Neural progenitor cell (in vitro differentiated cells): ENCODE measurements at regions not wholly inside any gene's neighbourhood (a gene's known extent, or its start where the extent isn't known, plus 50 kb on each side); places are given as distances from the start of the nearest gene placed in this dataset.
A peak's percentile ranks its signal among the peaks of the same experiment; 100 is the strongest.

Experiments used
- DNase-seq: peaks from one replicate; pipeline ENCODE4 v3.0.0-alpha.2; 2016; ENCODE audit warnings: low spot score
- H2AFZ ChIP-seq: fragments of 200-600 bp; sonication (generic); replicated peaks from 2 replicates; pipeline ENCODE4 v1.6.1; 2016; ENCODE audit warnings: antibody characterized with exemption
- H3F3A ChIP-seq: fragments of 200-600 bp; sonication (generic); 2 replicates; pipeline ENCODE4 v1.6.1; 2016; ENCODE audit warnings: antibody characterized with exemption, low read depth
- H3K27ac ChIP-seq: fragments of 200-600 bp; sonication (generic); 2 replicates; pipeline ENCODE4 v1.5.1; 2016; ENCODE audit warnings: mild to moderate bottlenecking
- H3K27me3 ChIP-seq: fragments of 200-600 bp; sonication (generic); 2 replicates; pipeline ENCODE4 v1.6.1; 2016; ENCODE audit warnings: mild to moderate bottlenecking, moderate library complexity
- H3K36me3 ChIP-seq: fragments of 200-600 bp; sonication (generic); 2 replicates; pipeline ENCODE4 v1.5.1; 2016
- H3K4me1 ChIP-seq: fragments of 200-600 bp; sonication (generic); 2 replicates; pipeline ENCODE4 v1.6.1; 2016; ENCODE audit warnings: mixed run types
- H3K4me2 ChIP-seq: fragments of 200-600 bp; sonication (generic); 2 replicates; pipeline ENCODE4 v1.6.1; 2016
- H3K4me3 ChIP-seq: fragments of 200-600 bp; sonication (generic); 2 replicates; pipeline ENCODE4 v1.5.1; 2016
- H3K79me2 ChIP-seq: fragments of 200-600 bp; sonication (generic); 2 replicates; pipeline ENCODE4 v1.6.1; 2016; ENCODE audit warnings: low read depth
- H3K9ac ChIP-seq: fragments of 200-600 bp; sonication (generic); 2 replicates; pipeline ENCODE4 v1.6.1; 2016
- H3K9me3 ChIP-seq: fragments of 200-600 bp; sonication (generic); 2 replicates; pipeline ENCODE4 v1.5.1; 2016; ENCODE audit warnings: low read depth
- H4K20me1 ChIP-seq: fragments of 200-600 bp; sonication (generic); 2 replicates; pipeline ENCODE4 v1.6.1; 2016; ENCODE audit warnings: low read depth
- H3K27ac Mint-ChIP-seq: 3 replicates; pipeline ENCODE4 v1.8.0; 2021; ENCODE audit warnings: mixed read lengths
- H3K27me3 Mint-ChIP-seq: 2 replicates; pipeline ENCODE4 v1.8.0; 2022; ENCODE audit warnings: low read depth, mild to moderate bottlenecking, inconsistent platforms, moderate library complexity, mixed read lengths; ENCODE audit not compliant: insufficient read depth
- H3K36me3 Mint-ChIP-seq: 3 replicates; pipeline ENCODE4 v1.8.0; 2021; ENCODE audit warnings: mixed read lengths
- H3K4me1 Mint-ChIP-seq: 3 replicates; pipeline ENCODE4 v1.8.0; 2021; ENCODE audit warnings: mixed read lengths
- H3K4me3 Mint-ChIP-seq: 3 replicates; pipeline ENCODE4 v1.8.0; 2021; ENCODE audit warnings: mild to moderate bottlenecking, moderate library complexity, mixed read lengths
- H3K9me3 Mint-ChIP-seq: 3 replicates; pipeline ENCODE4 v1.8.0; 2020; ENCODE audit warnings: mixed read lengths
- CTCF ChIP-seq: fragments of 200-600 bp; sonication (generic); IDR thresholded peaks from 2 replicates; pipeline ENCODE4 v1.5.1; 2017; ENCODE audit warnings: antibody characterized with exemption, mild to moderate bottlenecking
- EZH2 ChIP-seq: fragments of 200-600 bp; sonication (generic); IDR thresholded peaks from 2 replicates; pipeline ENCODE4 v1.6.1; 2017; ENCODE audit warnings: antibody characterized with exemption, mild to moderate bottlenecking, moderate library complexity
- EZH2phosphoT487 ChIP-seq: fragments of 200-600 bp; sonication (generic); IDR thresholded peaks from 2 replicates; pipeline ENCODE4 v1.6.1; 2017; ENCODE audit warnings: antibody characterized with exemption

DNA sequence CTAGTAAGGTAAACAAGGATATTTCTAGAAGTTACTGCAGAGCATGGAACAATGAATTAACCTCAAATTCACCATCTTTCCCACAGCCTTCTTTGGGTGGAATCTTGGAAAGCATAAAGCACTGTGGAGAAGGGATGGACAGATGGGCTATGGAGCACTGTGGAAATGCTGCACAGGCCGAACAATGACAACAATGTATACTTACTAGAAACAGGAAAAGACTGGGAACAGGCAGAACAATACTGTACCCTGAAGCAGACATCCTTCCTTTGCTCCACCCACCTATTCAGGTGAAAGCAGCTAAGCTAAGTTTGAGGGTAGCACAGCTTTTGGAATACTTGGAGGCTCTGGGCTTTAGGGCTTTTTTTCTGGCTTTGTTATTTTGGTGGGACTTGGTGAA is 250.6 kb upstream of the KLF8 start:
- peaks cover 11% of the 10 kb centered on the region for H3K9me3 Mint-ChIP-seq
- Histone ChIP-seq H3K4me1 (no peaks in the 10 kb centered on the region), H3K9me3 (peaks cover 9% of the 10 kb centered on the region), H3K4me2 (no peak overlapping the region), H3K9ac (no peak overlapping the region), H2AFZ (no peak overlapping the region), H3F3A (no peaks in the 10 kb centered on the region), H3K4me3 (no peak overlapping the region), H3K27ac (no peak overlapping the region), H3K36me3 (no peaks in the 10 kb centered on the region), H3K27me3 (no peaks in the 10 kb centered on the region), H3K79me2 (no peaks in the 10 kb centered on the region), H4K20me1 (no peaks in the 10 kb centered on the region)
- H3K4me1 Mint-ChIP-seq: no peaks in the 10 kb centered on the region
- no peak for DNase-seq
- H3K27me3 Mint-ChIP-seq: no peaks in the 10 kb centered on the region
- H3K36me3 Mint-ChIP-seq: no peaks in the 10 kb centered on the region
- no peak overlapping the region for H3K4me3 Mint-ChIP-seq
- TF ChIP-seq CTCF: no peak
- TF ChIP-seq EZH2phosphoT487: no peak
- TF ChIP-seq EZH2: no peak
- no peak overlapping the region for H3K27ac Mint-ChIP-seq

DNA sequence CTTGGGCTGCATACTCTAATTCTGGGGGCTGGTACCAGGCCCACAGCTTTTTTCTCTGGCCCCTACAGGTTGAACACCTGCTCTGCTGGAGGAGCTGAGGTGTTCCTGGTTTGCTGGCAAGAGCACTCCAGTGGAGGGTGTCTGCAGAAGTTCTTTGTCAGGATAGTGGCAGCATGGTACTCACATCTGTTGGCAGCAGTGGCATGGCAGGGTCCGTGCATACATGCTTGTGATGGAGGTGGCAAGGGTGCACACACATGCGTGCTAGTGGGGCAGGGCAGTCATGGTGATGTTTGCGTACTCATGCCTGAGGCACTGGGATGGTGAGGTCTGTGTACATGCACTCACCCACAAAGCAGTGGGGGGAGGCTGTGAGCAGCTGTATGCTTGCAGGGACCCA is 235.5 kb upstream of the KLF8 start:
- no peak overlapping the region for H3K4me3 ChIP-seq
- H3K9ac ChIP-seq: no peak overlapping the region
- H3K27me3 ChIP-seq: no peaks in the 10 kb centered on the region
- H3K9me3 Mint-ChIP-seq: peaks cover 12% of the 10 kb centered on the region
- no peaks in the 10 kb centered on the region for H3K27me3 Mint-ChIP-seq
- no peak for DNase-seq
- no peaks in the 10 kb centered on the region for H4K20me1 ChIP-seq
- H3K79me2 ChIP-seq: no peaks in the 10 kb centered on the region
- no peaks in the 10 kb centered on the region for H3F3A ChIP-seq
- no peak overlapping the region for H2AFZ ChIP-seq
- H3K36me3 ChIP-seq: no peaks in the 10 kb centered on the region
- H3K27ac Mint-ChIP-seq: no peak overlapping the region
- no peak overlapping the region for H3K27ac ChIP-seq
- no peaks in the 10 kb centered on the region for H3K36me3 Mint-ChIP-seq
- no peak for TF ChIP-seq EZH2
- no peak for TF ChIP-seq CTCF
- no peak for TF ChIP-seq EZH2phosphoT487
- no peak overlapping the region for H3K4me2 ChIP-seq
- H3K4me1 ChIP-seq: no peaks in the 10 kb centered on the region
- H3K4me1 Mint-ChIP-seq: no peaks in the 10 kb centered on the region
- H3K9me3 ChIP-seq: peaks cover 4% of the 10 kb centered on the region
- no peak overlapping the region for H3K4me3 Mint-ChIP-seq

DNA sequence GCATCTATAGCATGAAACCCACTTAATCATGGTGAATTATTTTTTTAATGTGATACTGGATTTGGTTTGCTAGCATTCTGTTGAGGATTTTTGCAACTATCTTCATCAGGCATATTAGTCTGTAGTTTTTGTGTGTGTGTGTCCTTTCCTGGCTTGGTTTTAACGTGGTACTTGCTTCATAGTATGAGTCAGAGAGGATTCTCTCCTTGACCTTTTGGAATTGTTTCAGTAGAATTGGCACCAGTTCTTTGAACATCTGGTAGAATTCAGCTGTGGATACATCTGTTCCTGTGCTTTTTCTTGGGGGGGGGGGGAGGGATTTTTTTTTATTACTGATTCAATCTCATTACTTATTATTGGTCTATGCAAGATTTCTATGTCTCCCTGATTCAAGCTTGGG is 232.0 kb upstream of the KLF8 start:
- Histone ChIP-seq H3K36me3 (no peaks in the 10 kb centered on the region), H3K4me3 (no peak overlapping the region), H4K20me1 (no peaks in the 10 kb centered on the region), H3K4me1 (no peaks in the 10 kb centered on the region), H3K9ac (no peak overlapping the region), H3F3A (no peaks in the 10 kb centered on the region), H3K27me3 (no peaks in the 10 kb centered on the region), H3K79me2 (no peaks in the 10 kb centered on the region), H2AFZ (no peak overlapping the region), H3K4me2 (no peak overlapping the region), H3K9me3 (peaks cover 4% of the 10 kb centered on the region), H3K27ac (no peak overlapping the region)
- Mint-ChIP-seq H3K4me3 (no peak overlapping the region), H3K9me3 (peaks cover 3% of the 10 kb centered on the region), H3K36me3 (no peaks in the 10 kb centered on the region), H3K27me3 (no peaks in the 10 kb centered on the region), H3K27ac (no peak overlapping the region), H3K4me1 (no peaks in the 10 kb centered on the region)
- no peak for DNase-seq
- TF ChIP-seq CTCF (no peak), EZH2phosphoT487 (no peak), EZH2 (no peak)

- Histone ChIP-seq H3F3A (no peaks in the 10 kb centered on the region), H3K4me2 (no peak overlapping the region), H3K27ac (no peak overlapping the region), H3K79me2 (no peaks in the 10 kb centered on the region), H3K36me3 (no peaks in the 10 kb centered on the region), H3K9ac (no peak overlapping the region), H3K4me3 (no peak overlapping the region), H2AFZ (no peak overlapping the region), H3K27me3 (no peaks in the 10 kb centered on the region), H3K4me1 (no peaks in the 10 kb centered on the region), H4K20me1 (no peaks in the 10 kb centered on the region), H3K9me3 (peaks cover 4% of the 10 kb centered on the region)
- peaks cover 5% of the 10 kb centered on the region for H3K9me3 Mint-ChIP-seq
- no peaks in the 10 kb centered on the region for H3K27me3 Mint-ChIP-seq
- H3K4me3 Mint-ChIP-seq: no peak overlapping the region
- DNase-seq: peak; percentile 3
- no peaks in the 10 kb centered on the region for H3K4me1 Mint-ChIP-seq
- TF ChIP-seq EZH2 (no peak), EZH2phosphoT487 (no peak), CTCF (no peak)
- H3K27ac Mint-ChIP-seq: no peak overlapping the region
- no peaks in the 10 kb centered on the region for H3K36me3 Mint-ChIP-seq
Observed at GRCh38 chrX:56000729-56001128, 231.4 kb upstream of the KLF8 start.
